DMS79 (cell line): ENCODE measurements at regions not wholly inside any gene's neighbourhood (a gene's known extent, or its start where the extent isn't known, plus 50 kb on each side); places are given as distances from the start of the nearest gene placed in this dataset.
"Not testable (repeated sequence)": the region's sequence is repeated elsewhere in the genome, so short reads cannot be mapped to it uniquely, and the experiment has no call there.

Experiments used
- DNase-seq: peaks from one replicate; lab custom pipeline; 2025; lab: John Stamatoyannopoulos, UW

DNA sequence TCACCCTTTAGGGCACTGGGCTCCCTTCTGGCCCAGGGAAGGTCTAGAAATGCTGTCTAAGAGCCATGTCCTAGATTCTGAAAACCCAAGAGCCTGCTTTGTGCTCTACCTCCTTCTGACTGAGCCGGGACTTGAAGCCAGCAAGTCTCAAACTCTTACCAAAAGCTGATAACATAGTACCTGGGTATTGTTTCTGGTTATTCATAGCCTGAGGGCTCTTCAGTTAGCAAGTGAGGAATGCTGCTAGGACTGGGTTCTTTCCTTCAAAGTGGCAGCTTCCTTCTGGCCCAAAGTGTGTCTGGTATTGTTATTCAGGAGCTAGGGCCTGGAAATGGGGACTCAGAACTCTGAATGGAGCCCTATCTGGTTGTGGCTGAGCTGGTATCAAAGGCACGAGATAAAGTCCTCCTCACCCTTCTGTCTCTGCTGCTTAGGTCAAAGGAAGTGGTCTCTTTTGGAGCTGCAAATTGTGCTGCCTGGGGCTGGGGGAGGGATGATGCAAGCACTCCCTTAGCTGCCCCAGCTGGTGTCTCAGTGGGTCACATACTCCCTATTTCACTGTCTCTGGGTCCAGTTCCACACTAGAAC lies 696.0 kb upstream of the CCDC179 start:
- DNase-seq = no peak

GRCh38 chr11:23563591-23563990 lies 703.3 kb upstream of the CCDC179 start:
- no peak for DNase-seq

DNA sequence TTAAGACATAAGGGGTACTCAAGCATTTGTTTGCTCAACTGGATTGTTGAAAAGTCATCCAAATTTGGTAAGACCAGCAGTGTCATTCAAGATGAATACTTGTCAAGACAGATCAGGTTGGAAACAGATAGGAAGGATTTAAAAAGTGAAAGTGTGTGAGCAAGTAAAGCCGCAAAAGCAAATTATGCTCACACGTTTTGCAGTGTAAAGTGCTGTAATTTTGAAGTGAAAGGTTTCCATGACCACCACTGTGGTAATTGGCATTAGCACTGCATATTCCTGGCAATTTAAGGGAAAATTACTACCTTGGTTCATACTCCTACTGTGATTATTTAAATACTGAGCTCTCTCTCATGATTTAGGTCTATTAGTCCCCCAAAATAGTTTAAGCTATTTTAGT lies 704.1 kb upstream of the CCDC179 start:
- DNase-seq = peak; percentile 66

- no peak for DNase-seq
Measured at GRCh38 chr11:23569134-23569533, 708.9 kb upstream of the CCDC179 start.

- no peak for DNase-seq
Measured at GRCh38 chr11:23569547-23569946, 709.3 kb upstream of the CCDC179 start.

DNA sequence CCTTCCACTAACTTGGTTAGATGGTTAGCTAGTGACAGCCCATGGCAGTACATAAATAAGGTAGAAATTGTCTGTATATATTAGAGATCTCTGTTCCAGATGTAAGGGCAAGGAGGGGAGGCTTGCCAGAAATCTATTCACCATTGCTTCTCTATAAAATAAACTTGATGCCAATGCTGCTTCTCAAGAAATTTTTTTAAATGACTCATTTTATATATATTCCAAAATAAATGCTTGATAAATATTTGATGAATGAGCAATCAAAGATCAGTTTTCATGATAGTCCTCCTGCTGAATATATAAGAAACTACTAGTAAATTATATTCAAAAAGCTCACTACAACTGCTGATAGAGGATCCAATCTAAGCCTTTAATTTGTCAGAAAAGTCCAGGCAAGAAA lies 710.6 kb upstream of the CCDC179 start:
- DNase-seq = no peak

GRCh38 chr11:23573429-23573828 lies 713.2 kb upstream of the CCDC179 start:
- no peak for DNase-seq

- DNase-seq = no peak
Measured at GRCh38 chr11:23574149-23574548, 713.9 kb upstream of the CCDC179 start.

DNA sequence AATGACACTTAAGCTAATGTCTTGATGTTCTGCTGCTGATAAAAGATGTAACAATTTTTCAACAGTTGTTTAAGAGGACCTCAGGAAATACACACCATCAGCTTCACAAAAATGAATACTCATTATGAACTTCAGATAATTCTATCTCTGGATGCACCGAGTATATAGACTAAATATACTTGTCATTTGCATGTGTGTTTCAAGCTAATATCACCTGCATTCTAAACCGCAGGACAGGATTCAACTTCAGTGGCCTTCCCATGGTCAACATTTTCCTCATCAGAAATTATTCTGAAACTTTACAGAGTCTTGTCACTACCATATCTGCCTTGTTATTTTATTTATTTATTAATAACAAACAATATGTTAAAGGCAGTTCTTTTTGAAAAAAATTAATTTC lies 717.0 kb upstream of the CCDC179 start:
- no peak for DNase-seq

DNA sequence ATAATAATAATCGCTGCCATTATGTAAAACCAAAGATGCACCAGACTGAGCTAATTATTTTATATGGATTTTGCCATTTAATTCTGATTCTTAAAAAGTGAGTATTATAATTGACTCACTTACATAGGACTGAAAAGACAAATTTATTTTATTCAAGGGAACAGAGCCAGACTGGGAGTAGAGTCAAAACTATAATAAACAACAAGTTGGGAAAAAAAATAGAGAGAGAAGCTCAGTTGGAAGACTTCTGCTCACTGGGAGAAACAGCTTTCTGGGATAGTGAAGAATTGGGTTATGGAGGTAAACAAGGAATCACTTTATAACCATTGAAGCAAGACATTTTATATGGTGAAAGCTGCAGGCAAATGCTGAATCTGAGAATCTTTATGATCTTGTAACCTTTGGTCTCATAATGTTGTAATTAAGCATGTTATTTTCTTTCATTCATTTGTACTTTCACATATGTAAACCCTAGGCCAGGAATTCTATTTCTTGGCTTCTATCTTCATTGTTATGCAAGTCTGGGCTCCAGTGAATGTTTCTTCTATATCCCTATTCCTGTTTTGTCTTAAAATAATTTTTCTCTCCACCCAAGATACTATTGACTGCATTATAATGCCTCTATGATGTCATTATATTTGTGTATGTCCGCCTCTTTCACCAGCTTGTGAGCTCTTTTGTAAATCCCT lies 725.3 kb upstream of the CCDC179 start:
- no peak for DNase-seq

DNA sequence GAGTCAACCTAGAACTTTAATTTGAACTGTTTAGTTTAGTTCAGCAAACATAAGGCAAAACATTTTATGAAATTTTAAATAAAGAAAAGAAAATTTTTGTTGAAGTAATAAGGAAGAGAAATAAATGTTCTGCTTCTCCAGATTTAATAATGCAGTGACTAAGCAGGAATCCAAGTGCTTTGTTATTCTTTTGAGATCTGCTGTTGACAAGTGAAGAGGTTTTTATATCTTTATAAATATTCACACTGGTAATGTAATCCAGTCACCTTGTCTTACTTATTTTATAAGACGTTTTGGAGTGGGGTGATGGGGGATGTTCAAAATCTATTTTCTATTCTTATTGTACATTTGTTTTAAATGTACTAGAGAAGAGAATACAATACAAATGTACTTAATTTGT lies 725.9 kb upstream of the CCDC179 start:
- no peak for DNase-seq

DNA sequence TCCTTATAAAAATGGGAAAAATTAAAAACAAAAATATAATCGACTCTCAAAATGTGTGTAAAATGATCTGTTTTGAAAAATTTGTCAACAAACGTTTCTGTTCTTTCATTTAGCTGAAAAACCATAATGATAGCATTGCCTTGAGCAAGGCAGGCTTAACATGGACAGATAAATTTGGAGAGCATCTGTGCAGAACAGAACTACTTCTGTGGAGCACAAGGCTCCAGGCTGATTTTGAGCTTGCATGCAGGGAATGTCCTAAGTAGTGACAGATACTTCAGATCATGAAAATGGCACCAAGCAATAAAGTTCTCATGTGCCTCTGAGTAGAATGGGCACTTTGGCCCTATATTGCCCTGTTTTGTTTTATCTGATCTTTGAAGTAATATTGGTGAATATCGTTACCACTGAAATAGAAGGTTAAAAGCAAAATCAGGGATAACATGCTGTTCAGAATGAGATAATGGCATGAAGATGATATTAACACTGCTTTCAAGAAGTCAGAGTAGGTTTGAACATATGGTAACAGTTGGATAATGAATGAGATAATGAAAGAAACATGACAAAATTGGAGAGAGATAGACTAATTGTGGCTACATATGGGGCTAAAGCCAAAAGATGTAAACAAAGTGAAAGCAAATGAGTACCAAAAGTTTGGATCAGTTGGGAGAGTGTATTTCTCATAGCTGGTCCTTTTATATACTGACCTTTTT lies 730.5 kb upstream of the CCDC179 start:
- no peak for DNase-seq

- DNase-seq = no peak
Measured at GRCh38 chr11:23594755-23595154, 734.5 kb upstream of the CCDC179 start.

GRCh38 chr11:23604966-23605365 lies 744.7 kb upstream of the CCDC179 start:
- DNase-seq = no peak

- no peak for DNase-seq
Measured at GRCh38 chr11:23606191-23606590, 745.9 kb upstream of the CCDC179 start.

DNA sequence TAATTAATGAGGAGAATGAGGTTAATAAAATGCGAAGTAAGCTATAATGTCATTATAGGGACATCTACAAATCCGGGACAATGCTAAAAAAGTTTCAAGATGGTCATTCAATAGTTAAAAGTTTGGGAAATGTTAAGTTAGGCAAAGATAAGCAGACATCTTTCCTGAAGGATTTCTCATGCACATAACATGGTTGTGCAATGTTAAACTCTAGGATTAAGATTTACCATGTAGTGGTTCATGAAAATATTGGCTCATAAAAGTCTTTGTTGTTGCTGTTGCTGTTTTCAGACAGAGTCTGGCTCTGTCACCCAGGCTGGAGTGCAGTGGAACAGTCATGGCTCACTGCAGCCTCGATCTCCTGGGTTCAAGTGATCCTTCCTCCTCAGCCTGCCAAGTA lies 751.5 kb upstream of the CCDC179 start:
- no peak for DNase-seq

DNA sequence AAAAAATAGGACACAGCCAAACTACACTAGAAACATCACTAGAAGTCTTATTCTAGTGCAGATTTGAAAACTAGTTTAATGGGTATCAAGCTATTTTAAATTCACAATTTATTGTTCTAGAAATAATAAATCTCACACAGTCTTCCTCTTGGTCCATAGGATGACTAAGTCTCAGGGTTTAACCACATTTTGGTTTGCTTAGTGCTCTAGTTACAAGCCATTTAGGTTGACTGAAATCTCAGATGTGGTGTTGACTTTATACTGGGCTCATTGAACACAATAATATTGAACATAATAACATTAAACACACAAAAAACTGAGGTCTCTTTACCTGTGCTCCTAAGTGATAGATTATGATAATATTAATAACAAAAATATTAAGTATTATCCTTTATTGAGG lies 760.3 kb upstream of the CCDC179 start:
- no peak for DNase-seq

DNA sequence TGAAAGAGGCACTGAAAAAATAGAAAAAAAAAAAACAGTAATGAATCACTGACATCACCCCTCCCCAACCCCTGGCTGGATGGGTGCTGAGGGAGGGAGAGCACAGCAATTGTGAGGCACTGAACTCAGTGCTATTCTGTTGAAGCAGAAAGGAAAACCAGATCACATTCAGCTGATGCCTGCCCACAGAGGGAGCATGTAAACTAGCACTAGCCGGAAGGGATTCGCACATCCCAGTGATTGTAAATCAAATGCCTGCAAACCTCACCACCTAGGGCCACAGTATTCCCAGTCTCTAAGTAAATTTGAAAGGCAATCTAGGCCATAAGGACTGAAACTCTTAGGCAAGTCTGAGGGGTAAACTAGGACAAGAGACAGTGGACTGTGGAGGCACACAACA lies 772.0 kb upstream of the CCDC179 start:
- DNase-seq = no peak

DNA sequence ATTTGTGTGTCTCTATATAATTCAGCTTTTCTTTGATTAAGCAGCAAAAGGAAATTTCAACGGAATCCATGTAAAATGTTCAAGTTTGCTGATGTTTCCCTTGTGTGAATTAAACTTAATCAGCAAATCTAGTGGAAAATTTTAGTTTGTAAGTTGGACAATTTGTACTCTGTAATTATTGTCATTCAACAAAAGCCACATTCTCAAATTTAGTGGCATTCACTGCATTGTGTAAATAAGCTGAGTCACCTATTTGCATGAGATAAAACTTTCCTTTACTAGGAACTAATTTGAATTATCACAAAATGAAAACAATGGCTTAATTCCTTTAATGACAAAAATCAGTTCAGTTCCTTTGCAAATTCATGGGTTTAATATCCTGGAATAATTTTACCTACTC lies 784.2 kb upstream of the CCDC179 start:
- no peak for DNase-seq

DNA sequence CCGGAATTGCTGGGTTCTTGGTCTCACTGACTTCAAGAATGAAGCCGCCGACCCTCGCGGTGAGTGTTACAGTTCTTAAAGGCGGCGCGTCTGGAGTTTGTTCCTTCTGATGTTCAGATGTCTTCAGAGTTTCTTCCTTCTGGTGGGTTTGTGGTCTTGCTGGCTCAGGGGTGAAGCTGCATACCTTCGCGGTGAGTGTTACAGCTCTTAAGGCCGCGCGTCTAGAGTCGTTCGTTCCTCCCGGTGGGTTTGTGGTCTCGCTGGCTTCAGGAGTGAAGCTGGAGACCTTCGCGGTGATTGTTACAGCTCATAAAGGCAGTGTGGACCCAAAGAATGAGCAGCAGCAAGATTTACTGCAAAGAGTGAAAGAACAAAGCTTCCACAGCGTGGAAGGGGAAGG lies 792.1 kb upstream of the CCDC179 start:
- DNase-seq = not testable (repeated sequence)

GRCh38 chr11:23653071-23653675 lies 792.9 kb upstream of the CCDC179 start:
- DNase-seq = no peak

GRCh38 chr11:23668324-23668723 lies 808.0 kb upstream of the CCDC179 start:
- no peak for DNase-seq

DNA sequence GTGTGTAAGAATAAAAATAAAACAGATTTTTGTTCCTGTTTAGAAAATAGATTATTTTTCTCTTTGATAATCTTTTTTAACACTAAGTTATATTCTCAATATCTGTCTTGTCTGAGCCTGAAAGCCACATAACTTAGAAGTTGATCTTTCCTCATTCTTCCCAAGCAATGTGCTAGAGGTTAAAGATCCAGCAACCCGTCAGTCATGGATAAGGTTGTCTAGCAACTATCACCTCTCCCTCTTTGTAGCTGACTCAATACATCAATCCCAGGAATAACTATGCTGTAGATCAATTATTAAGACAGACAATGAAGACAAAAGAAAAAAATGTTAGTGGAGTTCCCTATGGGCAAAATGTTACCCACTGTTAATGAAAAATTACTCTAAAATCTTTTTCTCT lies 813.1 kb upstream of the CCDC179 start:
- DNase-seq = no peak
